B cell (primary cell): ENCODE measurements at regions not wholly inside any gene's neighbourhood (a gene's known extent, or its start where the extent isn't known, plus 50 kb on each side); places are given as distances from the start of the nearest gene placed in this dataset.

Experiments
- ATAC-seq: fragments of 200-7000 bp; cut with Tn5 transposase; one replicate; pipeline ENCODE4 v1.10.0; 2021; ENCODE audit warnings: low read depth, mild to moderate bottlenecking, moderate number of reproducible peaks, moderate library complexity
- CTCF ChIA-PET: fragments of 350-600 bp; sonication (Branson Sonifier 250); formaldehyde crosslinking; loops from one replicate; lab custom pipeline; 2021; ENCODE audit warnings: antibody characterized with exemption, inconsistent platforms; lab: Charles Lee
- POLR2A ChIA-PET: fragments of 350-600 bp; sonication (Branson Sonifier 250); formaldehyde crosslinking; loops from one replicate; lab custom pipeline; 2021; ENCODE audit warnings: antibody characterized with exemption; lab: Charles Lee
- DNase-seq: peaks from one replicate; pipeline ENCODE4 v3.0.0; 2013
- H2AFZ ChIP-seq: 2 replicates; pipeline ENCODE4 v1.6.1; 2012; ENCODE audit warnings: mild to moderate bottlenecking, low read depth, low read length; ENCODE audit not compliant: insufficient read depth, poor library complexity, severe bottlenecking
- H3K27ac ChIP-seq, 2 donors: 1 replicate in 1 of 2; 2 replicates in 1 of 2; pipeline ENCODE4 v1.5.1; 2012 to 2013; ENCODE audit warnings: low read length in 2 of 2, mild to moderate bottlenecking in 2 of 2, moderate library complexity in 1 of 2
- H3K27me3 ChIP-seq, 4 experiments: fragments of 200-600 bp in 1 of 4; sonication (generic) in 1 of 4; replicated peaks in 1 of 4; 1 replicate in 2 of 4; 2 replicates in 2 of 4; pipeline versions ENCODE4 v1.6.1 to v1.7.0; 2013 to 2016; ENCODE audit warnings: low read length in 3 of 4, mild to moderate bottlenecking in 2 of 4, mixed read lengths in 1 of 4, moderate library complexity in 1 of 4; ENCODE audit not compliant: insufficient read depth in 4 of 4, control insufficient read depth in 3 of 4; ENCODE audit errors: control extremely low read depth in 1 of 4
- H3K36me3 ChIP-seq, 2 experiments: replicated peaks in 1 of 2; 1 replicate in 1 of 2; 2 replicates in 1 of 2; pipeline versions ENCODE4 v1.6.1 to v1.7.1; 2013; ENCODE audit warnings: low read length in 1 of 2; ENCODE audit not compliant: insufficient read depth in 2 of 2, control insufficient read depth in 1 of 2; ENCODE audit errors: control extremely low read depth in 1 of 2, extremely low read depth in 1 of 2
- H3K4me1 ChIP-seq, 2 donors: fragments of 200-600 bp in 1 of 2; sonication (generic) in 1 of 2; 1 replicate in 1 of 2; 2 replicates in 1 of 2; pipeline versions ENCODE4 v1.5.1 to v1.6.1; 2013 to 2017; ENCODE audit warnings: low read length in 2 of 2; ENCODE audit not compliant: control insufficient read depth in 2 of 2, insufficient read depth in 2 of 2
- H3K4me2 ChIP-seq: replicated peaks from 2 replicates; pipeline ENCODE3; 2012; ENCODE audit warnings: mild to moderate bottlenecking, low read depth, low read length; ENCODE audit not compliant: poor library complexity, severe bottlenecking
- H3K4me3 ChIP-seq, 5 experiments: fragments of 200-600 bp in 1 of 5; sonication (generic) in 1 of 5; 1 replicate in 3 of 5; 2 replicates in 2 of 5; pipeline versions ENCODE4 v1.5.1 to v1.7.0; 2011 to 2016; ENCODE audit warnings: low read length in 4 of 5, mild to moderate bottlenecking in 4 of 5, low read depth in 2 of 5, control low read depth in 1 of 5, moderate library complexity in 1 of 5; ENCODE audit not compliant: insufficient read depth in 1 of 5; ENCODE audit errors: control extremely low read depth in 1 of 5, extremely low read depth in 1 of 5
- H3K79me2 ChIP-seq: fragments of 200-600 bp; sonication (generic); one replicate; pipeline ENCODE4 v1.6.0; 2016; ENCODE audit warnings: low read length; ENCODE audit not compliant: control insufficient read depth, insufficient read depth
- H3K9ac ChIP-seq: fragments of 200-600 bp; sonication (generic); 2 replicates; pipeline ENCODE4 v1.6.1; 2017; ENCODE audit warnings: mild to moderate bottlenecking, low read length, moderate library complexity
- H3K9me3 ChIP-seq, 3 donors: one replicate each; pipeline versions ENCODE4 v1.6.1 to v1.7.1; 2013; ENCODE audit warnings: low read length in 2 of 3; ENCODE audit not compliant: control insufficient read depth in 2 of 3, insufficient read depth in 1 of 3; ENCODE audit errors: control extremely low read depth in 1 of 3
- H4K20me1 ChIP-seq: 2 replicates; pipeline ENCODE4 v1.6.0; 2012; ENCODE audit warnings: mild to moderate bottlenecking, low read length; ENCODE audit not compliant: insufficient read depth, control insufficient read depth, poor library complexity, severe bottlenecking
- H3K27ac Mint-ChIP-seq: one replicate; pipeline ENCODE4 v1.8.0; 2021; ENCODE audit warnings: mixed read lengths
- H3K27me3 Mint-ChIP-seq: one replicate; pipeline ENCODE4 v1.8.0; 2021; ENCODE audit warnings: mixed read lengths
- H3K4me1 Mint-ChIP-seq: one replicate; pipeline ENCODE4 v1.8.0; 2021; ENCODE audit warnings: mixed read lengths
- H3K4me3 Mint-ChIP-seq: one replicate; pipeline ENCODE4 v1.8.0; 2021; ENCODE audit warnings: mixed read lengths
- H3K9me3 Mint-ChIP-seq: one replicate; pipeline ENCODE4 v1.8.0; 2022; ENCODE audit warnings: mixed read lengths; ENCODE audit not compliant: insufficient read depth
- EZH2 ChIP-seq: IDR thresholded peaks from 2 replicates; pipeline ENCODE4 v1.6.1; 2012; ENCODE audit warnings: borderline replicate concordance, low read depth, mild to moderate bottlenecking, moderate library complexity, low read length; ENCODE audit not compliant: insufficient read depth, poor library complexity, severe bottlenecking
- WGBS: methylation state at CpG from one replicate; pipeline ENCODE4 v1.1.5; 2013; ENCODE audit warnings: missing lambda C conversion rate; ENCODE audit not compliant: insufficient coverage; 5-methylcytosine and 5-hydroxymethylcytosine counted together
- intact Hi-C: fragments of 100-400 bp; cut with micrococcal nuclease; formaldehyde crosslinking; loops from one replicate; pipeline ENCODE4 v1.10.0; 2022
- TF ChIP-seq, protein P1 (sequence below): fragments of 200-600 bp; IDR thresholded peaks from one replicate; pipeline ENCODE4 v1.8.0; 2022; ENCODE audit warnings: antibody characterized with exemption, mild to moderate bottlenecking

DNA sequence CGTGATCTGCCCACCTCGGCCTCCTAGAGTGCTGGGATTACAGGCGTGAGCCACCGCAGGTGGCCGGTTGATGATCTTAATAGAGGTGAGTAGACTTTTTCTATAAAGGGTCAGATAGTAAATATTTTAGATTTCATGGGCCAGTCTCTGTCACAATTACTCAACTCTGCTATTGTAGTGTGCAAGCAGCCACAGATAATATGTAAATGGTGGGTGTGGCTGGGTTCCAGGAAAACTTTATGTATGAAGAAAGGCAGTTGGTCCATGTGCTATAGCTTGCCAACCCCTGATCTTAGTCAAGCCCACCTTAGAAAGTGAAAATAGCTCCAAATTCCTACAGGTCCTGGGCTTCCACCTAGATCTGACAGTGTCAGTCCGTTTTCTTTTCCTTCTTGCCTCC is 94.9 kb upstream of the PMFBP1 start:
- Mint-ChIP-seq H3K9me3 (no peaks in the 10 kb centered on the region), H3K4me1 (no peaks in the 10 kb centered on the region), H3K27ac (no peak overlapping the region), H3K4me3 (no peak overlapping the region), H3K27me3 (no peaks in the 10 kb centered on the region)
- no peaks in the 10 kb centered on the region for H3K4me1 ChIP-seq
- no peak overlapping the region for H2AFZ ChIP-seq
- ChIA-PET POLR2A (no interaction called here), CTCF (no interaction called here)
- ATAC-seq = no peak
- DNase-seq = no peak
- 90% methylated on average over 2 of the region's 6 CpGs for WGBS
- H3K4me2 ChIP-seq = no peak overlapping the region
- TF ChIP-seq, protein P1, sequence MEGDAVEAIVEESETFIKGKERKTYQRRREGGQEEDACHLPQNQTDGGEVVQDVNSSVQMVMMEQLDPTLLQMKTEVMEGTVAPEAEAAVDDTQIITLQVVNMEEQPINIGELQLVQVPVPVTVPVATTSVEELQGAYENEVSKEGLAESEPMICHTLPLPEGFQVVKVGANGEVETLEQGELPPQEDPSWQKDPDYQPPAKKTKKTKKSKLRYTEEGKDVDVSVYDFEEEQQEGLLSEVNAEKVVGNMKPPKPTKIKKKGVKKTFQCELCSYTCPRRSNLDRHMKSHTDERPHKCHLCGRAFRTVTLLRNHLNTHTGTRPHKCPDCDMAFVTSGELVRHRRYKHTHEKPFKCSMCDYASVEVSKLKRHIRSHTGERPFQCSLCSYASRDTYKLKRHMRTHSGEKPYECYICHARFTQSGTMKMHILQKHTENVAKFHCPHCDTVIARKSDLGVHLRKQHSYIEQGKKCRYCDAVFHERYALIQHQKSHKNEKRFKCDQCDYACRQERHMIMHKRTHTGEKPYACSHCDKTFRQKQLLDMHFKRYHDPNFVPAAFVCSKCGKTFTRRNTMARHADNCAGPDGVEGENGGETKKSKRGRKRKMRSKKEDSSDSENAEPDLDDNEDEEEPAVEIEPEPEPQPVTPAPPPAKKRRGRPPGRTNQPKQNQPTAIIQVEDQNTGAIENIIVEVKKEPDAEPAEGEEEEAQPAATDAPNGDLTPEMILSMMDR = no peak
- no peak for TF ChIP-seq EZH2
- H3K4me3 ChIP-seq = no peak overlapping the region
- no peaks in the 10 kb centered on the region for H3K36me3 ChIP-seq
- no peaks in the 10 kb centered on the region for H3K79me2 ChIP-seq
- peaks cover 0 to 1% (median 0%) of the 10 kb centered on the region in 3 donors for H3K9me3 ChIP-seq
- intact Hi-C loops = no loop called here
- H4K20me1 ChIP-seq = no peaks in the 10 kb centered on the region
- no peak overlapping the region for H3K27ac ChIP-seq
- no peak overlapping the region for H3K9ac ChIP-seq
- H3K27me3 ChIP-seq = no peaks in the 10 kb centered on the region

DNA sequence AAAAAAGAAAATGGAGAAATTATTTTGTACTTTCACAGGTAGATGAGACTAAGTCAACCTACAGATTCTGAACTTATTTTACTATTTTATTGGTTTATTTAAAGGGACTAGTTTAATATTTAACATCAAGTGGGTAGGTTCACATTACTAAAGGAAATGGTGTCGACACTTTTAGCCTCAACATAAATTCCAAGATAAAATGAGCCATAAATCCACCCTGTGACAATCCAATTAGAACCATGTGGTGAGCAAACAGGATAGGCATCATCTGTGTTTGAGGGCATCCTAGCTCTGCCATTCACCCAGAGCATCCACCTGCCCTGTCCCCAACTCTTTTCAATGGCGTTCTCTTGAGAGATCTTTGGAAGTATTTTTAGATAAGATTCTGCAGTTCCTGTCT is 92.8 kb upstream of the PMFBP1 start:
- no peak overlapping the region for H3K9ac ChIP-seq

More for the DNA sequence above, 92.8 kb upstream of the PMFBP1 start:
- no peaks in the 10 kb centered on the region for H3K79me2 ChIP-seq
- ChIA-PET POLR2A (no interaction called here), CTCF (no interaction called here)
- H3K9me3 ChIP-seq = peaks cover 0 to 1% (median 0%) of the 10 kb centered on the region in 3 donors
- no peaks in the 10 kb centered on the region for H3K36me3 ChIP-seq
- H3K27me3 ChIP-seq = no peaks in the 10 kb centered on the region
- no peak overlapping the region for H3K27ac ChIP-seq
- Mint-ChIP-seq H3K9me3 (no peaks in the 10 kb centered on the region), H3K4me3 (no peak overlapping the region), H3K27me3 (no peaks in the 10 kb centered on the region), H3K4me1 (no peaks in the 10 kb centered on the region), H3K27ac (no peak overlapping the region)
- TF ChIP-seq EZH2 = no peak
- TF ChIP-seq, protein P1 = no peak
- no peak overlapping the region for H2AFZ ChIP-seq
- DNase-seq = no peak
- intact Hi-C loops = no loop called here
- H3K4me3 ChIP-seq = no peak overlapping the region
- no peaks in the 10 kb centered on the region for H4K20me1 ChIP-seq
- ATAC-seq = no peak
- H3K4me2 ChIP-seq = no peak overlapping the region
- H3K4me1 ChIP-seq = no peaks in the 10 kb centered on the region
- no CpG with 5 or more reads among the region's 2 CpGs for WGBS
